Natural killer cell (primary cell): ENCODE measurements at regions not wholly inside any gene's neighbourhood (a gene's known extent, or its start where the extent isn't known, plus 50 kb on each side); places are given as distances from the start of the nearest gene placed in this dataset.

ENCODE experiments used
- ATAC-seq, 3 donors: fragments of 150-1000 bp in 2 of 3; fragments of 200-7000 bp in 1 of 3; cut with Tn5 transposase; 1 replicate in 1 of 3; 2 replicates in 2 of 3; pipeline ENCODE4 v1.10.0; 2021; ENCODE audit warnings: mild to moderate bottlenecking in 2 of 3, moderate library complexity in 2 of 3
- DNase-seq, 2 donors: peaks; one replicate each; pipeline versions ENCODE4 v3.0.0 to v3.0.0-alpha.2; 2013 to 2021; ENCODE audit warnings: mixed read lengths in 1 of 2
- H3K27ac ChIP-seq: one replicate; pipeline ENCODE4 v1.5.1; 2013; ENCODE audit warnings: mild to moderate bottlenecking, low read length
- H3K27me3 ChIP-seq: one replicate; pipeline ENCODE4 v1.6.1; 2013; ENCODE audit warnings: low read length; ENCODE audit not compliant: control insufficient read depth, insufficient read depth
- H3K36me3 ChIP-seq: one replicate; pipeline ENCODE4 v1.6.1; 2013; ENCODE audit warnings: low read length; ENCODE audit not compliant: control insufficient read depth, insufficient read depth
- H3K4me1 ChIP-seq: one replicate; pipeline ENCODE4 v1.6.1; 2013; ENCODE audit warnings: low read length; ENCODE audit not compliant: control insufficient read depth, insufficient read depth
- H3K4me3 ChIP-seq: one replicate; pipeline ENCODE4 v1.5.1; 2013; ENCODE audit warnings: low read length
- H3K9me3 ChIP-seq: one replicate; pipeline ENCODE4 v1.6.1; 2013; ENCODE audit warnings: low read length; ENCODE audit not compliant: control insufficient read depth, insufficient read depth
- H3K27ac Mint-ChIP-seq, 2 donors: one replicate each; pipeline ENCODE4 v1.8.0; 2022; ENCODE audit warnings: mild to moderate bottlenecking in 2 of 2, mixed read lengths in 2 of 2, moderate library complexity in 1 of 2
- H3K27me3 Mint-ChIP-seq, 2 donors: one replicate each; pipeline ENCODE4 v1.8.0; 2022; ENCODE audit warnings: low read depth in 2 of 2, mixed read lengths in 2 of 2
- H3K36me3 Mint-ChIP-seq: one replicate; pipeline ENCODE4 v1.8.0; 2022; ENCODE audit warnings: mixed read lengths
- H3K4me1 Mint-ChIP-seq, 2 donors: one replicate each; pipeline ENCODE4 v1.8.0; 2022; ENCODE audit warnings: mixed read lengths in 2 of 2
- H3K4me3 Mint-ChIP-seq: one replicate; pipeline ENCODE4 v1.8.0; 2022; ENCODE audit warnings: mild to moderate bottlenecking, moderate library complexity, mixed read lengths
- H3K9me3 Mint-ChIP-seq, 2 donors: one replicate each; pipeline ENCODE4 v1.8.0; 2022; ENCODE audit warnings: mixed read lengths in 2 of 2
- WGBS: methylation state at CpG from one replicate; pipeline ENCODE4 v1.1.7; 2013; ENCODE audit warnings: missing lambda C conversion rate; ENCODE audit not compliant: insufficient coverage; 5-methylcytosine and 5-hydroxymethylcytosine counted together
- intact Hi-C: fragments of 100-400 bp; cut with micrococcal nuclease; formaldehyde crosslinking; loops from one replicate; pipeline ENCODE4 v1.14.2; 2022
- TF ChIP-seq, protein P1 (sequence below): fragments of 200-600 bp; IDR thresholded peaks from one replicate; pipeline ENCODE4 v1.8.0; 2022; ENCODE audit warnings: antibody characterized with exemption

- intact Hi-C loops: no loop called here
- H3K27me3 Mint-ChIP-seq: no peaks in the 10 kb centered on the region
- H3K27ac ChIP-seq: no peak overlapping the region
- DNase-seq (no peak), ATAC-seq (no peak)
- H3K9me3 Mint-ChIP-seq: no peaks in the 10 kb centered on the region
- H3K36me3 ChIP-seq: no peaks in the 10 kb centered on the region
- no peak overlapping the region for H3K4me3 Mint-ChIP-seq
- H3K9me3 ChIP-seq: no peaks in the 10 kb centered on the region
- no peak overlapping the region for H3K27ac Mint-ChIP-seq
- H3K27me3 ChIP-seq: no peaks in the 10 kb centered on the region
- H3K4me1 ChIP-seq: no peaks in the 10 kb centered on the region
- H3K4me1 Mint-ChIP-seq: no peaks in the 10 kb centered on the region
- no peaks in the 10 kb centered on the region for H3K36me3 Mint-ChIP-seq
- H3K4me3 ChIP-seq: no peak overlapping the region
- TF ChIP-seq, protein P1, sequence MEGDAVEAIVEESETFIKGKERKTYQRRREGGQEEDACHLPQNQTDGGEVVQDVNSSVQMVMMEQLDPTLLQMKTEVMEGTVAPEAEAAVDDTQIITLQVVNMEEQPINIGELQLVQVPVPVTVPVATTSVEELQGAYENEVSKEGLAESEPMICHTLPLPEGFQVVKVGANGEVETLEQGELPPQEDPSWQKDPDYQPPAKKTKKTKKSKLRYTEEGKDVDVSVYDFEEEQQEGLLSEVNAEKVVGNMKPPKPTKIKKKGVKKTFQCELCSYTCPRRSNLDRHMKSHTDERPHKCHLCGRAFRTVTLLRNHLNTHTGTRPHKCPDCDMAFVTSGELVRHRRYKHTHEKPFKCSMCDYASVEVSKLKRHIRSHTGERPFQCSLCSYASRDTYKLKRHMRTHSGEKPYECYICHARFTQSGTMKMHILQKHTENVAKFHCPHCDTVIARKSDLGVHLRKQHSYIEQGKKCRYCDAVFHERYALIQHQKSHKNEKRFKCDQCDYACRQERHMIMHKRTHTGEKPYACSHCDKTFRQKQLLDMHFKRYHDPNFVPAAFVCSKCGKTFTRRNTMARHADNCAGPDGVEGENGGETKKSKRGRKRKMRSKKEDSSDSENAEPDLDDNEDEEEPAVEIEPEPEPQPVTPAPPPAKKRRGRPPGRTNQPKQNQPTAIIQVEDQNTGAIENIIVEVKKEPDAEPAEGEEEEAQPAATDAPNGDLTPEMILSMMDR: no peak
- 67% methylated on average over 2 of the region's 2 CpGs for WGBS
Measured at GRCh38 chr18:55088000-55088401, 128.7 kb upstream of the CCDC68 start.

DNA sequence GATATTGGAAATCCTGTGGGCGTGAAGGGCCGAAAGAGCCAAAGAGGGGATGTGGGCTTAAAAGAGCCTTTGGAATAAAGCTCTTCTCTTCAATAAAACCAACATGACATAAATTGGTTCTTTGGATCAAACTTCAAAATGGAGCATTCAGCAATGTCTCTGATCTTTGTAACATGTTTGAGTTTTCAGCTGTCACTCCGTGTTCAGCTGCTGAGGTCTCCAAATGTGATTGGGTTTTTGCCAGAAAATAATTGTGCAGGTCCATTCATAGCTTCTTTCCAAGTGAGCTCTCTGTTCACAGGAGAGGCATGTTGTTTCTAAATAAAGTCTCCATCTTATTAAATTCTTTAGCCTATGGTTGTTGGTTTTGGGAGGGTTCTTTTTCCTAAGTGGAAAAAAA, 127.6 kb upstream of the CCDC68 start:
- intact Hi-C loops: no loop called here
- no peak for ATAC-seq
- 89% methylated on average over 3 of the region's 3 CpGs for WGBS

DNA sequence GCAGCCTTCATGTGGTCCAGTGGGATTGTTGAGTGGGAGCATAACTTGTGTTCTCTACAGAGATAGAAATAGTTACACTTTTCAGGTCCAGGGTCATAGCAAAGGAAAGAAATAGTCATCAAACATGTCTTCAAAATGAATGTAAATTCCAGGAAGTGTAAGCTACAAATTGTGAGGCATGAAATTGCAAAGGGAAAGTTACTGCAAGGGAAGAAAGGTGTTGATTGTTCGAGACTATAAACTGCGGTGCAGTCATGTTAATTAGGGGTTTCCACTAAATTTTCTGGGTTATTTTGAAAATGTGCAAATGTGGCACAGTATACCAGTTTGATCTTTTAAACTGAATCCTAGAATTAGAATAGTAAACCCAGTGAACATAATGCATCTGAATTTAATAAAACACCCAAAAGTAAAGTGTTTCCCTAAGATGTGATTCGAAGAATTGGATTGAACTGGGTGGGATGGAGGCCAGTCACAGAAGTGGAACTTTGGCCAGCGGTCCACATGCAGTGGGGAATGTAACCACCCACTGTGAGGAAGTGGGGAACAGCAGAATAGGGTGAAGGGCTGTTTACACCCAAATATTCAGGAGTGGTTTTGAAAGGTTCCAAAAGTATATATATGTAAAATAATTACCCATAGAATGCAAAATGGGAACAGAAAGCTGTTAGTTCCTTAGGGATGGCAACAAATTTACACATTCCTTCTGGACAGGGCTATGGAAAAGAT, 126.5 kb upstream of the CCDC68 start:
- Mint-ChIP-seq H3K4me1 (no peaks in the 10 kb centered on the region), H3K27me3 (no peaks in the 10 kb centered on the region), H3K36me3 (no peaks in the 10 kb centered on the region), H3K4me3 (no peak overlapping the region), H3K9me3 (no peaks in the 10 kb centered on the region), H3K27ac (no peak overlapping the region)
- Histone ChIP-seq H3K4me1 (no peaks in the 10 kb centered on the region), H3K36me3 (no peaks in the 10 kb centered on the region), H3K27ac (no peak overlapping the region), H3K27me3 (no peaks in the 10 kb centered on the region), H3K9me3 (no peaks in the 10 kb centered on the region), H3K4me3 (no peak overlapping the region)
- 67% methylated on average over 4 of the region's 4 CpGs for WGBS
- ATAC-seq (no peak), DNase-seq (no peak)
- intact Hi-C loops: no loop called here
- TF ChIP-seq, protein P1: no peak

More for the DNA sequence above, 127.6 kb upstream of the CCDC68 start:
- DNase-seq: no peak
- H3K36me3 ChIP-seq: no peaks in the 10 kb centered on the region
- no peaks in the 10 kb centered on the region for H3K27me3 Mint-ChIP-seq
- TF ChIP-seq, protein P1: no peak
- H3K27ac ChIP-seq: no peak overlapping the region
- H3K4me3 ChIP-seq: no peak overlapping the region
- no peaks in the 10 kb centered on the region for H3K4me1 ChIP-seq
- H3K27ac Mint-ChIP-seq: no peak overlapping the region
- H3K9me3 ChIP-seq: no peaks in the 10 kb centered on the region
- no peaks in the 10 kb centered on the region for H3K4me1 Mint-ChIP-seq
- no peaks in the 10 kb centered on the region for H3K36me3 Mint-ChIP-seq
- H3K9me3 Mint-ChIP-seq: no peaks in the 10 kb centered on the region
- no peak overlapping the region for H3K4me3 Mint-ChIP-seq
- H3K27me3 ChIP-seq: no peaks in the 10 kb centered on the region

DNA sequence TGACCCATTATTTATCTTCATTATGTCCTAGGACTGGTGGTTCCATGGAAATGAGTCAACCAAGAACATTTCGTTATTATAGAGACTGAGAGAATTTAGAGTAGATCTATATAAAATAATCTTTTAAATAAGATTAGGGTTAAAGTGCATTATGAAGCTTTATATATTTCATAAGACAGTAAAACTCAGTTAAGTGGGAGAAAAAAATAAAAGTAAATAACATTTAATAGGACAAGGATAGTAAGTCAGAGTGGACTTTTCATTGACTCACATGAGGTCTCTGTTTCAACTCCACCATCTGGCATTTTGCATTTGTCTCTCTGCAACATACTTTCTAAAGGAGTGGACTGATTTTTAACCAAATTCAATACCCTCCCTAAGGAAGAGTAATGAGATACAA, 125.3 kb upstream of the CCDC68 start:
- H3K27me3 ChIP-seq: no peaks in the 10 kb centered on the region
- intact Hi-C loops: no loop called here
- no peak for DNase-seq
- TF ChIP-seq, protein P1: no peak
- ATAC-seq: no peak
- no peaks in the 10 kb centered on the region for H3K9me3 Mint-ChIP-seq
- peaks cover 0 to 3% of the 10 kb centered on the region in 2 donors for H3K27me3 Mint-ChIP-seq
- H3K27ac Mint-ChIP-seq: no peak overlapping the region
- no peaks in the 10 kb centered on the region for H3K36me3 ChIP-seq
- no CpG with 5 or more reads among the region's 1 CpG for WGBS
- no peaks in the 10 kb centered on the region for H3K4me1 Mint-ChIP-seq
- H3K4me3 Mint-ChIP-seq: no peak overlapping the region
- no peaks in the 10 kb centered on the region for H3K4me1 ChIP-seq
- H3K4me3 ChIP-seq: no peak overlapping the region
- H3K27ac ChIP-seq: no peak overlapping the region
- no peaks in the 10 kb centered on the region for H3K36me3 Mint-ChIP-seq
- H3K9me3 ChIP-seq: no peaks in the 10 kb centered on the region
